LNCaP clone FGC (cell line): ENCODE measurements at regions not wholly inside any gene's neighbourhood (a gene's known extent, or its start where the extent isn't known, plus 50 kb on each side); places are given as distances from the start of the nearest gene placed in this dataset.
"Not testable (repeated sequence)": the region's sequence is repeated elsewhere in the genome, so short reads cannot be mapped to it uniquely, and the experiment has no call there.

ENCODE experiments used
- DNase-seq: peaks from one replicate; pipeline ENCODE4 v3.0.0-alpha.2; 2011; ENCODE audit warnings: low read depth
- H3K4me3 ChIP-seq: 2 replicates; pipeline ENCODE4 v1.5.1; 2011; ENCODE audit warnings: mild to moderate bottlenecking, low read depth, low read length, control low read depth
- TF ChIP-seq, protein P1 (sequence below): IDR thresholded peaks from 2 replicates; pipeline ENCODE4 v1.5.1; 2012; ENCODE audit warnings: mild to moderate bottlenecking; ENCODE audit not compliant: control insufficient read depth, insufficient read depth; ENCODE audit errors: extremely low read depth

- no peak overlapping the region for H3K4me3 ChIP-seq
- DNase-seq, result no peak
- TF ChIP-seq, protein P1, sequence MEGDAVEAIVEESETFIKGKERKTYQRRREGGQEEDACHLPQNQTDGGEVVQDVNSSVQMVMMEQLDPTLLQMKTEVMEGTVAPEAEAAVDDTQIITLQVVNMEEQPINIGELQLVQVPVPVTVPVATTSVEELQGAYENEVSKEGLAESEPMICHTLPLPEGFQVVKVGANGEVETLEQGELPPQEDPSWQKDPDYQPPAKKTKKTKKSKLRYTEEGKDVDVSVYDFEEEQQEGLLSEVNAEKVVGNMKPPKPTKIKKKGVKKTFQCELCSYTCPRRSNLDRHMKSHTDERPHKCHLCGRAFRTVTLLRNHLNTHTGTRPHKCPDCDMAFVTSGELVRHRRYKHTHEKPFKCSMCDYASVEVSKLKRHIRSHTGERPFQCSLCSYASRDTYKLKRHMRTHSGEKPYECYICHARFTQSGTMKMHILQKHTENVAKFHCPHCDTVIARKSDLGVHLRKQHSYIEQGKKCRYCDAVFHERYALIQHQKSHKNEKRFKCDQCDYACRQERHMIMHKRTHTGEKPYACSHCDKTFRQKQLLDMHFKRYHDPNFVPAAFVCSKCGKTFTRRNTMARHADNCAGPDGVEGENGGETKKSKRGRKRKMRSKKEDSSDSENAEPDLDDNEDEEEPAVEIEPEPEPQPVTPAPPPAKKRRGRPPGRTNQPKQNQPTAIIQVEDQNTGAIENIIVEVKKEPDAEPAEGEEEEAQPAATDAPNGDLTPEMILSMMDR, result no peak
Observed at GRCh38 chr12:25357595-25357994, 106.9 kb upstream of the KRAS start.

DNA sequence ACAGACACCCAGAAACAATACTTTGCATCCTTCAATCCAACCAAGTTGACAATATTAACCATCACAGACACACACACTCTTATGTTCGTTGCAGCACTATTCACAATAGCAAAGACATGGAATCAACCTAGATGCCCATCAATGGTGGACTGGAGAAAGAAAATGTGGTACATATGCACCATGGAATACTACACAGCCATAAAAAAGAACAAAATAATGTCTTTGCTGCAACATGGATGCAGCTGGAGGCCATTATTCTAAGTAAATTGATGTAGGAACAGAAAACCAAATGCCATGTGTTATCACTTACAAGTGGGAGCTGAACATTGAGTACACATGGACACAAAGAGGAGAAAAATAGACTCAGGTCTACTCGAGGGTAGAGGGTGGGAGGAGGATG lies 102.2 kb upstream of the KRAS start:
- H3K4me3 ChIP-seq, DNase-seq: not testable (repeated sequence)

DNA sequence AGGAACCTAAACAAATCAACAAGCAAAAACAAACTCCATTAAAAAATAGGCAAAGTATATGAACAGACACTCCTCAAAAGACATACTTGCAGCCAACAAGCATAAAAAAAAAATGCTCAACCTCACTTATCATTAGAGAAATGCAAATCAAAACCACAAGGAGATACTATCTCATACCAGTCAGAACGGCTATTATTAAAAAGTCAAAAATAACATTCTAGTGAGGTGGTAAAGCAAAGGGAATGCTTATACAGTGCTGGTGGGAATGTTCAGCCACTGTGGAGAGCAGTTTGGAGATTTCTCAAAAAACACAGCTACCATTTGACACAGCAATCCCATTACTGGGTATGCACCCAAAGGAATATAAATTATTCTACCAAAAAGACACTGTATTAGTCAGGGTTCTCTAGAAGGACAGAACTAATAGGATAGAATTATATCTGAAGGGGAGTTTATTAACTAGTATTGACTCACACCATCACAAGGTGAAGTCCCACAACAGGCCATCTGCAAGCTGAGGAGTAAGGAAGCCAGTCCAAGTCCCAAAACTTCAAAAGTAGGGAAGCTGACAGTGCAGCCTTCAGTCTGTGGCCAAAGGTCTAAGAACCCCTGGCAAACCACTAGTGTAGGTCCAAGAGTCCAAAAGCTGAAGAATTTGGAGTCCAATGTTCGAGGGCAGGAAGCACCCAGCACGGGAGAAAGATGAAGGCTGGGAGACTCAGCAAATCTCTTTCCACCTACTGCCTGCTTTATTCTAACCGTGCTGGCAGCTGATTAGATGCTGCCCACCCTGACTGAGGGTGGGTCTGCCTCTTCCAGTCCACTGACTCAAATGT lies 101.6 kb upstream of the KRAS start:
- DNase-seq, result no peak
- no peak overlapping the region for H3K4me3 ChIP-seq
- TF ChIP-seq, protein P1, result no peak

DNA sequence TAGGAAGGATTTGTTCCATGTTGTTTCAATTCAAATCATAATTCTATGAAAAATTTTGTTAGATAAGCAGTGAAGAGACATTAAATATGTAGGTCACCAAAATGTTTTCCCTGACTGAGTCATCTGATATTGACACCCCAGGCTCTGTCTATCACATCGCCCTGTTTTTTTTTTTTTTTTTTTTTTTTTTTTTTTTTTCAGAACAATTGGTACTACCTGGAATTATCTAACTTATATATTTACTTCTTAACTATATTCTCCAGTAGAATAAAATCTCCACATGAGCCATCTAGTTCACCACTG lies 97.8 kb upstream of the KRAS start:
- no peak overlapping the region for H3K4me3 ChIP-seq
- no peak for DNase-seq
- TF ChIP-seq, protein P1, result no peak

GRCh38 chr12:25347716-25348592 lies 97.2 kb upstream of the KRAS start:
- TF ChIP-seq, protein P1, result no peak
- no peak for DNase-seq
- H3K4me3 ChIP-seq, result no peak overlapping the region

GRCh38 chr12:25341877-25342276 lies 91.1 kb upstream of the KRAS start:
- H3K4me3 ChIP-seq, DNase-seq: not testable (repeated sequence)

GRCh38 chr12:25337916-25338315 lies 87.2 kb upstream of the KRAS start:
- TF ChIP-seq, protein P1, result no peak
- no peak for DNase-seq
- no peak overlapping the region for H3K4me3 ChIP-seq
